ENCODE measurements at regions not wholly inside any gene's neighbourhood (a gene's known extent, or its start where the extent isn't known, plus 50 kb on each side); places are given as distances from the start of the nearest gene placed in this dataset.

GRCh38 chr9:30519166-30519565, 1865.3 kb upstream of the ACO1 start:
- intact Hi-C loops (cut with DNase I): no loop called here
- no peaks in the 10 kb centered on the region for H3K36me3 ChIP-seq
- H3K27me3 ChIP-seq: no peaks in the 10 kb centered on the region
- no peak for TF ChIP-seq CTCF (IDR thresholded peaks at IDR 0.05)
- TF ChIP-seq POLR2A (IDR thresholded peaks at IDR 0.05): no peak
- no peak overlapping the region for H3K4me3 ChIP-seq
- no peaks in the 10 kb centered on the region for H3K4me1 ChIP-seq
- H3K27ac ChIP-seq: no peak overlapping the region
- 56 to 75% methylated on average over 1 of the region's 1 CpG for WGBS, 2 donors
- no peaks in the 10 kb centered on the region for H3K9me3 ChIP-seq
- DNase-seq: no peak

- TF ChIP-seq CTCF (IDR thresholded peaks at IDR 0.05): no peak
- TF ChIP-seq POLR2A (IDR thresholded peaks at IDR 0.05): no peak
- no peak overlapping the region for H3K27ac ChIP-seq
- H3K27me3 ChIP-seq: no peaks in the 10 kb centered on the region
- H3K4me3 ChIP-seq: no peak overlapping the region
- H3K36me3 ChIP-seq: no peaks in the 10 kb centered on the region
- WGBS, 2 donors: 40 to 50% methylated on average over 2 of the region's 2 CpGs
- intact Hi-C loops (cut with DNase I): no loop called here
- no peaks in the 10 kb centered on the region for H3K4me1 ChIP-seq
- no peaks in the 10 kb centered on the region for H3K9me3 ChIP-seq
- DNase-seq: no peak
Observed at GRCh38 chr9:30519756-30520155, 1864.7 kb upstream of the ACO1 start.

GRCh38 chr9:30522061-30522460, 1862.4 kb upstream of the ACO1 start:
- H3K9me3 ChIP-seq: no peaks in the 10 kb centered on the region
- DNase-seq: no peak
- no peaks in the 10 kb centered on the region for H3K36me3 ChIP-seq
- 82 to 89% methylated on average over 2 of the region's 2 CpGs for WGBS, 2 donors
- TF ChIP-seq POLR2A (IDR thresholded peaks at IDR 0.05) (no peak), CTCF (IDR thresholded peaks at IDR 0.05) (no peak)
- H3K4me1 ChIP-seq: no peaks in the 10 kb centered on the region
- intact Hi-C loops (cut with DNase I): no loop called here
- no peak overlapping the region for H3K27ac ChIP-seq
- H3K4me3 ChIP-seq: no peak overlapping the region
- no peaks in the 10 kb centered on the region for H3K27me3 ChIP-seq

- intact Hi-C loops (cut with DNase I): no loop called here
- H3K27ac ChIP-seq: no peak overlapping the region
- H3K27me3 ChIP-seq: no peaks in the 10 kb centered on the region
- no peaks in the 10 kb centered on the region for H3K4me1 ChIP-seq
- TF ChIP-seq CTCF (IDR thresholded peaks at IDR 0.05) (no peak), POLR2A (IDR thresholded peaks at IDR 0.05) (no peak)
- H3K4me3 ChIP-seq: no peak overlapping the region
- H3K36me3 ChIP-seq: no peaks in the 10 kb centered on the region
- WGBS, 2 donors: 43 to 48% methylated on average over 2 to 3 of the region's 3 CpGs
- no peak for DNase-seq
- no peaks in the 10 kb centered on the region for H3K9me3 ChIP-seq
Observed at GRCh38 chr9:30522486-30522885, 1862.0 kb upstream of the ACO1 start.

GRCh38 chr9:30524311-30524710, 1860.1 kb upstream of the ACO1 start:
- Histone ChIP-seq H3K4me1 (no peaks in the 10 kb centered on the region), H3K4me3 (no peak overlapping the region), H3K36me3 (no peaks in the 10 kb centered on the region), H3K27me3 (no peaks in the 10 kb centered on the region), H3K9me3 (no peaks in the 10 kb centered on the region), H3K27ac (no peak overlapping the region)
- no peak for DNase-seq
- intact Hi-C loops (cut with DNase I): no loop called here
- TF ChIP-seq POLR2A (IDR thresholded peaks at IDR 0.05): no peak
- TF ChIP-seq CTCF (IDR thresholded peaks at IDR 0.05): no peak
- WGBS, 2 donors: 56 to 60% methylated on average over 1 of the region's 1 CpG
